ENCODE measurements at regions not wholly inside any gene's neighbourhood (a gene's known extent, or its start where the extent isn't known, plus 50 kb on each side); places are given as distances from the start of the nearest gene placed in this dataset.
"Not testable (repeated sequence)": the region's sequence is repeated elsewhere in the genome, so short reads cannot be mapped to it uniquely, and the experiment has no call there.

GRCh38 chr6:115064680-115065079 is 721.9 kb upstream of the HS3ST5 start:
- no peak for TF ChIP-seq CTCF (IDR thresholded peaks at IDR 0.05; ENCODE audit: insufficient read depth, missing control alignments)
- DNase-seq (ENCODE audit: insufficient read length, low spot score) = no peak
- FAIRE-seq = no peak

GRCh38 chr6:115060581-115060980 is 717.8 kb upstream of the HS3ST5 start:
- FAIRE-seq (no peak), DNase-seq (ENCODE audit: insufficient read length, low spot score) (no peak)
- no peak for TF ChIP-seq CTCF (IDR thresholded peaks at IDR 0.05; ENCODE audit: insufficient read depth, missing control alignments)

- no peak for TF ChIP-seq CTCF (IDR thresholded peaks at IDR 0.05; ENCODE audit: insufficient read depth, missing control alignments)
- no peak for DNase-seq (ENCODE audit: insufficient read length, low spot score)
- no peak for FAIRE-seq
Observed at GRCh38 chr6:115058414-115059211, 715.8 kb upstream of the HS3ST5 start.

GRCh38 chr6:115055579-115055978 is 712.8 kb upstream of the HS3ST5 start:
- FAIRE-seq (no peak), DNase-seq (ENCODE audit: insufficient read length, low spot score) (no peak)
- TF ChIP-seq CTCF (IDR thresholded peaks at IDR 0.05; ENCODE audit: insufficient read depth, missing control alignments) = no peak

- not testable (repeated sequence) for DNase-seq (ENCODE audit: insufficient read length, low spot score); FAIRE-seq
Observed at GRCh38 chr6:115054242-115054641, 711.4 kb upstream of the HS3ST5 start.

- FAIRE-seq (no peak), DNase-seq (ENCODE audit: insufficient read length, low spot score) (no peak)
- TF ChIP-seq CTCF (IDR thresholded peaks at IDR 0.05; ENCODE audit: insufficient read depth, missing control alignments) = no peak
Observed at GRCh38 chr6:115053169-115053860, 710.5 kb upstream of the HS3ST5 start.

GRCh38 chr6:115016593-115016992 is 673.8 kb upstream of the HS3ST5 start:
- DNase-seq (ENCODE audit: insufficient read length, low spot score) = no peak
- no peak for FAIRE-seq
- TF ChIP-seq CTCF (IDR thresholded peaks at IDR 0.05; ENCODE audit: insufficient read depth, missing control alignments) = no peak
